Fibroblast of the aortic adventitia (primary cell): ENCODE measurements at regions not wholly inside any gene's neighbourhood (a gene's known extent, or its start where the extent isn't known, plus 50 kb on each side); places are given as distances from the start of the nearest gene placed in this dataset.
A peak's percentile ranks its signal among the peaks of the same experiment; 100 is the strongest.

ENCODE experiments used
- DNase-seq: peaks from one replicate; pipeline ENCODE4 v3.0.0-alpha.2; 2010; ENCODE audit warnings: low read depth
- H3K4me3 ChIP-seq: 2 replicates; pipeline ENCODE4 v1.5.1; 2011; ENCODE audit warnings: low read depth, mild to moderate bottlenecking, control low read depth, low read length, moderate library complexity
- CTCF ChIP-seq: IDR thresholded peaks from 2 replicates; pipeline ENCODE4 v1.5.1; 2011; ENCODE audit warnings: mild to moderate bottlenecking, low read length, control low read depth, inconsistent platforms; ENCODE audit not compliant: insufficient read depth

DNA sequence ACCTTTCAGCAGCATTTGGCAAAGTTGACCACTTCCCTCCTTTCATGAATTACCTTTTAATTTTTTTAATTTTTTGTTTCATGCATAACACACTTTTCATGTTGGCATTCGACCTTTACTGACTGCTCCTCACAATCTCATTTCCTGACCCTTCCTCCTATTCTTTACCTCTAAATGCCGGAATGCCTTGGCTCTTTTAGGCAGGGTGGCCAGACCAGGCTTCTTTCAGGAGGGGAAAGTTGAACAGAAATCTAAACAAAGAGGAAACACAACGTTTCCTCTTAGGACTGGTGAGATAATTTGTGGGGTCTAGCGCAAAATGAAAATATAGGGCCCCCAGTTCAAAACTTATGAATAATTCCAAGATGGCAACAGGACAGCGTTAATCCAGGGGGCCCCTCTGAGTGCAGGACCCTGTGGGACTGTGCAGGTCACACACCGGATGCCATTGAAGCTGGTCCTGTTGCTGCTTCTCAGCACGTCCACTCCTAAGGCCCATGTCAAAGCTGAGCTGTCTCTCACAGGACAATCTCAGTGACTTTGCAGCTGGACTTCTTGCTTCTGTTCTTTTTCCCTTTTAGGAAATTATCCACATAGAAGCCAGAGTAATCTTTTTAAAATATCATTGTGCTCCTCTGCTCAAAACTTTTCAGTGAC, 313.8 kb downstream of the HDGFL1 start:
- DNase-seq, result no peak
- no peak for TF ChIP-seq CTCF
- H3K4me3 ChIP-seq, result no peak overlapping the region

GRCh38 chr6:22884456-22884855, 315.1 kb downstream of the HDGFL1 start:
- no peak for TF ChIP-seq CTCF
- DNase-seq, result no peak

GRCh38 chr6:22886650-22887581, 317.6 kb downstream of the HDGFL1 start:
- no peak for TF ChIP-seq CTCF
- DNase-seq, result peak; percentile 39

More at GRCh38 chr6:22884456-22884855, 315.1 kb downstream of the HDGFL1 start:
- H3K4me3 ChIP-seq, result no peak overlapping the region

GRCh38 chr6:22888163-22888752, 318.9 kb downstream of the HDGFL1 start:
- no peak for DNase-seq
- no peak overlapping the region for H3K4me3 ChIP-seq
- TF ChIP-seq CTCF, result no peak

More at GRCh38 chr6:22886650-22887581, 317.6 kb downstream of the HDGFL1 start:
- H3K4me3 ChIP-seq, result no peak overlapping the region

DNA sequence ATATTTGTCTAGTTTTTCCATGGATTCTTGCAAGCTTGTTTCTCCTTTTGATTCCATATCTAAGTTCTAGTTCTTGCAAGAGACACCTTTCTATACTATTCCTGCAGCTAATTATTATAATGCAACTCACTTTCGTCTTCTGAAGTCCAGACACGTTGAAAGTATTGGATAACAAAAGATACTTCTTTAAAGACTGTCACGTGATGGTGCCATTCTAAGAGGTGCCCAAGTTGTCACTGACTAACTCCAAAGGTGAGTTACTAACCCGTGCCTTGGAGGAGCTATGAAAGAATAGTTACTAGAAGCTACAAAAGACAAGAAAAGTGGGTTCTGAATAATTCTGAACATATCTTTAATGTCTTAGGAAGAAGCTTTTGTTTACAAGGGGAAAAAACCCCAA, 322.6 kb downstream of the HDGFL1 start:
- no peak for DNase-seq
- no peak overlapping the region for H3K4me3 ChIP-seq
- TF ChIP-seq CTCF, result no peak

DNA sequence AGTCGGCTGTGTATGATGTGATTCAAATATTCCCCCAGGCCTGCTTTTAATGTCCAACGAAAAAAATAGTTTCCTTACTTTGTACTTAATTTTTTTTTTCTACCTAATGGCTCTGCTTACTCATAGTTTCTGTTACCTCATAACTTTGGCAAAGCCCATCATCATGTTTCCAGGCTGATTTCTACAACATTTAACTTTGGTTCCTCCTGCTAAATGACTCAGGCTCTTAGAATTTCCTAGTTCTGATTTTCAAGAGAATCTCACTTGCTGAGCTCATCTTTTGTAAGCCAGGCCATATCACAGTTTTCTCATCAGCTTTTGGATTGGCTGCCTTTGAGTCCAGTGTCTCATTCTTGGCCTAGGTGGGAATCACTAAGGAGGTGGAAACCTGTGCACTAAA, 323.1 kb downstream of the HDGFL1 start:
- DNase-seq, result peak; percentile 98
- no peak overlapping the region for H3K4me3 ChIP-seq
- no peak for TF ChIP-seq CTCF
